ENCODE measurements at regions not wholly inside any gene's neighbourhood (a gene's known extent, or its start where the extent isn't known, plus 50 kb on each side); places are given as distances from the start of the nearest gene placed in this dataset.

DNA sequence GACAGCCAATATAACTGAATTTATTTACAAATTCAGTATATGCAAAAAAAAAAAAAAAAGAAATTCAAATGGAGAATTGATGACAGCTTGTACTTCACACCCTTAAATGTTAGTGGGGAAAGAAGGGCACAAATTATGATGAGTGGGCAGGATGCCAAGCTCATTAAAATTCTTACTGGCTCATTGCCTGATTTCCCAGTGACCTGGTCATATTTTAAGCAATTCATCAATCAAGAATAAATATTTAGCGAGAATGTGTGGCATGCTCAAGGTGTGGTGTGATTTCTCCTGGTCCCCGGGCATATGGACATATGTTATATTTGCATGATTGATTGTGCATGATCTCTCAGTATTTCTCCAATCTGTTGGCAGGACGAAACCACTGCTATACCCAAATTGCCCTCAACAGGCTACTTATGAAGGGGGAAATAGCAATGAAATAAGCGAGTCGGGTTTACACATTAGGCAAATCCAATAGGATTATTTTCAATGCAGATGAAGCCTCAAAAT, 883.0 kb downstream of the LRRTM4 start:
- no peak overlapping the region for H3K27ac ChIP-seq (ENCODE audit: poor library complexity, severe bottlenecking)
- no peaks in the 10 kb centered on the region for H3K9me3 ChIP-seq (ENCODE audit: severe bottlenecking)
- ATAC-seq (ENCODE audit: low read depth) (no peak), DNase-seq (ENCODE audit: low spot score) (no peak)
- TF ChIP-seq, protein P1, sequence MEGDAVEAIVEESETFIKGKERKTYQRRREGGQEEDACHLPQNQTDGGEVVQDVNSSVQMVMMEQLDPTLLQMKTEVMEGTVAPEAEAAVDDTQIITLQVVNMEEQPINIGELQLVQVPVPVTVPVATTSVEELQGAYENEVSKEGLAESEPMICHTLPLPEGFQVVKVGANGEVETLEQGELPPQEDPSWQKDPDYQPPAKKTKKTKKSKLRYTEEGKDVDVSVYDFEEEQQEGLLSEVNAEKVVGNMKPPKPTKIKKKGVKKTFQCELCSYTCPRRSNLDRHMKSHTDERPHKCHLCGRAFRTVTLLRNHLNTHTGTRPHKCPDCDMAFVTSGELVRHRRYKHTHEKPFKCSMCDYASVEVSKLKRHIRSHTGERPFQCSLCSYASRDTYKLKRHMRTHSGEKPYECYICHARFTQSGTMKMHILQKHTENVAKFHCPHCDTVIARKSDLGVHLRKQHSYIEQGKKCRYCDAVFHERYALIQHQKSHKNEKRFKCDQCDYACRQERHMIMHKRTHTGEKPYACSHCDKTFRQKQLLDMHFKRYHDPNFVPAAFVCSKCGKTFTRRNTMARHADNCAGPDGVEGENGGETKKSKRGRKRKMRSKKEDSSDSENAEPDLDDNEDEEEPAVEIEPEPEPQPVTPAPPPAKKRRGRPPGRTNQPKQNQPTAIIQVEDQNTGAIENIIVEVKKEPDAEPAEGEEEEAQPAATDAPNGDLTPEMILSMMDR (IDR thresholded peaks at IDR 0.05; ENCODE audit: poor library complexity, severe bottlenecking): no peak
- no peaks in the 10 kb centered on the region for H3K27me3 ChIP-seq (ENCODE audit: insufficient read depth, poor library complexity, severe bottlenecking)
- no peaks in the 10 kb centered on the region for H3K4me1 ChIP-seq (ENCODE audit: insufficient read depth, poor library complexity, severe bottlenecking)
- no peak overlapping the region for H3K4me3 ChIP-seq (ENCODE audit: severe bottlenecking)
- H3K36me3 ChIP-seq (ENCODE audit: low read depth): no peaks in the 10 kb centered on the region

DNA sequence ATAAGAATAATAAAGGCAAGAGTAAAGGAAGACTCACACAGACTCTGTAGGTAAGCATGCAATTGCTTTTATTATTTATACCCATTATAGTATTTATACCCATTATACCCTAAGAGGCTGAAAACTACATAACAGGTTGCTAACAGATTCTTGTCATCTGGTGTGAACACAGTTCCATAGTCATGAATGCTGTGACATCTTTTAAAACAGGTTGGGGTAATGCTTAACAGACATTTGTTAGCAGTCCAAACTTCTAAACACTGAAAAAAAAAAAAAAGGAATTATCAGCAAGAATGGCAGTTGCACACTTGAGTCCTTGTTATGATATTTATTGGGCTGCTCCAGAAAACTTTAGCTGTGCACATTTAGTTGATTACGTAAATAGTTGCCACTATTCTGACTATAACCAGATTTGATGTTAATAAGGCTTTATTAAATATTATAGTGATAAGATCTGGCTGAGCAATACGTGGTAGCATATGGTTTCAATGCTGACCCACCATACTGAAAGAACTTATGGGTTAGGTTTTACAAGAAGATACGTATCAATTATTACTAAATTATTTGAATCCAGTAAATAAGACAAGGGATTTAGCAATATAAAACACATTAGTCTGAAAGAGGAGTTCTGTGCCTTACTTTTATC, 888.8 kb downstream of the LRRTM4 start:
- no peaks in the 10 kb centered on the region for H3K9me3 ChIP-seq (ENCODE audit: severe bottlenecking)
- ATAC-seq (ENCODE audit: low read depth): no peak
- no peaks in the 10 kb centered on the region for H3K36me3 ChIP-seq (ENCODE audit: low read depth)
- no peaks in the 10 kb centered on the region for H3K27me3 ChIP-seq (ENCODE audit: insufficient read depth, poor library complexity, severe bottlenecking)
- H3K4me3 ChIP-seq (ENCODE audit: severe bottlenecking): no peak overlapping the region
- H3K27ac ChIP-seq (ENCODE audit: poor library complexity, severe bottlenecking): no peak overlapping the region
- no peaks in the 10 kb centered on the region for H3K4me1 ChIP-seq (ENCODE audit: insufficient read depth, poor library complexity, severe bottlenecking)
- TF ChIP-seq, protein P1 (IDR thresholded peaks at IDR 0.05; ENCODE audit: poor library complexity, severe bottlenecking): no peak
- DNase-seq (ENCODE audit: low spot score): no peak

DNA sequence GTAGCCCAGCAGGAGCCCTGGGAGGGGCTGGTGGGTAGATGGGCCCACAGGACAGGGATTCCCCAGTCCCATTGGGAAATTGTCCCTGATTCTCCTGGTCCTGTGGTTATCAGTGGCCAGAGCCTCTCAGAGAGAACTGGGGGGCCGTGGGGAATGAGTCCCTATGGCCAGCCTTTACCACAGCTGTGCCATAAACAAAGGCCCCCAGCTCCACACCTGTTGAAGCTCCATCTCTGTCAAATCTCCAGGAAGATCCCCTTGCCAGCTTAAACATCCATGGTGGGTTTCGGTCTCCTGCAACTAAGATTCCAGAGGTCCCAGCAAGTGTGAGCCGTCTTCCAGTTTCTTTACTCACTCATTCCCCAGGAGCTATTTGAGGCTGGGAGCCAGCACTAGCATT, 897.1 kb downstream of the LRRTM4 start:
- Histone ChIP-seq H3K27ac (ENCODE audit: poor library complexity, severe bottlenecking) (no peak overlapping the region), H3K9me3 (ENCODE audit: severe bottlenecking) (no peaks in the 10 kb centered on the region), H3K27me3 (ENCODE audit: insufficient read depth, poor library complexity, severe bottlenecking) (no peaks in the 10 kb centered on the region), H3K36me3 (ENCODE audit: low read depth) (no peaks in the 10 kb centered on the region), H3K4me1 (ENCODE audit: insufficient read depth, poor library complexity, severe bottlenecking) (no peaks in the 10 kb centered on the region), H3K4me3 (ENCODE audit: severe bottlenecking) (no peak overlapping the region)
- ATAC-seq (ENCODE audit: low read depth) (no peak), DNase-seq (ENCODE audit: low spot score) (no peak)
- TF ChIP-seq, protein P1 (IDR thresholded peaks at IDR 0.05; ENCODE audit: poor library complexity, severe bottlenecking): no peak

DNA sequence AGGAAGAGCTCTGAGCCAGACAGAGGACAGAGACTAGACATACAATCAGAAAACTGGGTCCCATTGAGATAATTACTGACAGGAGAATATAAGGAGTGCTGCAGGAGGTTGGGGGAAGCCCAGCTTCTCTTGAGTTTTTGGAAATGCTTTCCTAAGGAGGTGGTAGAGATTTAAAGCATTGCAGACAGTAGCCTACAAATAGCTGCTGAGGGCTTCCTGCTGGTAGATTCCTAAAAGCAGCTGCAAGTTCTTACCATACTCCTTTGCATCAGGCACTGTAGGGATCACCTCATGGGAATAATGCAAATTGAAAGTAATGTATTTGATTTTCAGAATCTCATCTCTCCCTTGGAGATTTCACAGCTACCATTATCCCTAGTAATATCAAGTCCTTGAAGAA, 902.6 kb upstream of the GCFC2 start:
- no peak for DNase-seq (ENCODE audit: low spot score)
- Histone ChIP-seq H3K27ac (ENCODE audit: poor library complexity, severe bottlenecking) (no peak overlapping the region), H3K9me3 (ENCODE audit: severe bottlenecking) (no peaks in the 10 kb centered on the region), H3K36me3 (ENCODE audit: low read depth) (no peaks in the 10 kb centered on the region), H3K27me3 (ENCODE audit: insufficient read depth, poor library complexity, severe bottlenecking) (no peaks in the 10 kb centered on the region), H3K4me1 (ENCODE audit: insufficient read depth, poor library complexity, severe bottlenecking) (no peaks in the 10 kb centered on the region), H3K4me3 (ENCODE audit: severe bottlenecking) (no peak overlapping the region)
- TF ChIP-seq, protein P1 (IDR thresholded peaks at IDR 0.05; ENCODE audit: poor library complexity, severe bottlenecking): no peak
- ATAC-seq (ENCODE audit: low read depth): no peak

DNA sequence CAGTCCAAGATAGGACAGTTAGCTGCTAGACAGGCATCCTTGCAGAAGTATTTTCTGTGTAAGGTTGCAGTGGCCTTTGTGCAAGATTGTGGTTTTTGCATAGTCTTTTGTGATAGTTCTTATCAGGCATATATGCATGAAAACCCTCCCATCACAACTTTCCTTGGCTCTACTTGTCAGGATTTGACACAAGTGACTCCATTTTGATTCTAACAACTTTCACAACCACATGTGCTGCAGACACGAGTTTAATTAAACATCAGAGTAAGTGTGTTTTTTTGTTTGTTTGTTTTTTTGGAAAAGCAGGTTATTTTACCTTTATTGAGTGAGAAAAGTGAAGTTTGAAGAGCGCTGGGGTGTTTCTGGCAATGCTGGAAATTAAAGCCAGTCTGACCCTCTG, 902.0 kb upstream of the GCFC2 start:
- Histone ChIP-seq H3K27ac (ENCODE audit: poor library complexity, severe bottlenecking) (no peak overlapping the region), H3K4me3 (ENCODE audit: severe bottlenecking) (no peak overlapping the region), H3K27me3 (ENCODE audit: insufficient read depth, poor library complexity, severe bottlenecking) (no peaks in the 10 kb centered on the region), H3K9me3 (ENCODE audit: severe bottlenecking) (no peaks in the 10 kb centered on the region), H3K36me3 (ENCODE audit: low read depth) (no peaks in the 10 kb centered on the region), H3K4me1 (ENCODE audit: insufficient read depth, poor library complexity, severe bottlenecking) (no peaks in the 10 kb centered on the region)
- ATAC-seq (ENCODE audit: low read depth): no peak
- TF ChIP-seq, protein P1 (IDR thresholded peaks at IDR 0.05; ENCODE audit: poor library complexity, severe bottlenecking): no peak
- DNase-seq (ENCODE audit: low spot score): no peak
